H9 (cell line): ENCODE measurements at regions not wholly inside any gene's neighbourhood (a gene's known extent, or its start where the extent isn't known, plus 50 kb on each side); places are given as distances from the start of the nearest gene placed in this dataset.

Experiments
- DNase-seq: peaks from one replicate; pipeline ENCODE4 v3.0.0-alpha.2; 2017
- H2AFZ ChIP-seq: one replicate; pipeline ENCODE4 v1.6.1; 2013; ENCODE audit warnings: mild to moderate bottlenecking, low read length, control low read depth, moderate library complexity
- H2AK5ac ChIP-seq: 2 replicates; pipeline ENCODE4 v1.6.1; 2013; ENCODE audit warnings: low read length, control low read depth, mixed read lengths; ENCODE audit not compliant: insufficient read length
- H2BK120ac ChIP-seq: one replicate; pipeline ENCODE4 v1.6.1; 2013; ENCODE audit warnings: low read depth, mild to moderate bottlenecking, low read length, control low read depth, inconsistent platforms; ENCODE audit not compliant: poor library complexity, severe bottlenecking
- H2BK12ac ChIP-seq: 2 replicates; pipeline ENCODE4 v1.6.1; 2013; ENCODE audit warnings: low read length, control low read depth, mixed read lengths, low read depth; ENCODE audit not compliant: insufficient read length
- H2BK15ac ChIP-seq: 2 replicates; pipeline ENCODE4 v1.6.1; 2013; ENCODE audit warnings: low read depth, low read length, control low read depth
- H2BK20ac ChIP-seq: one replicate; pipeline ENCODE4 v1.6.1; 2013; ENCODE audit warnings: low read depth, mild to moderate bottlenecking, low read length, control low read depth, inconsistent platforms; ENCODE audit not compliant: poor library complexity, severe bottlenecking
- H2BK5ac ChIP-seq: 2 replicates; pipeline ENCODE4 v1.6.1; 2013; ENCODE audit warnings: low read length, control low read depth, mixed read lengths; ENCODE audit not compliant: insufficient read length
- H3K14ac ChIP-seq: 2 replicates; pipeline ENCODE4 v1.6.1; 2013; ENCODE audit warnings: low read length, control low read depth; ENCODE audit not compliant: insufficient read depth
- H3K18ac ChIP-seq: 2 replicates; pipeline ENCODE4 v1.6.1; 2013; ENCODE audit warnings: low read depth, mild to moderate bottlenecking, mixed read lengths, low read length, control low read depth; ENCODE audit not compliant: insufficient read length
- H3K23ac ChIP-seq: 2 replicates; pipeline ENCODE4 v1.6.1; 2013; ENCODE audit warnings: low read length, control low read depth, mixed read lengths, low read depth; ENCODE audit not compliant: insufficient read length
- H3K23me2 ChIP-seq: 2 replicates; pipeline ENCODE4 v1.6.1; 2013; ENCODE audit warnings: low read depth, mild to moderate bottlenecking, mixed read lengths, low read length, control low read depth; ENCODE audit not compliant: insufficient read length, poor library complexity, severe bottlenecking
- H3K27ac ChIP-seq: 2 replicates; pipeline ENCODE4 v1.5.1; 2013; ENCODE audit warnings: low read length, control low read depth, mixed read lengths, low read depth; ENCODE audit not compliant: insufficient read length
- H3K27me3 ChIP-seq: 2 replicates; pipeline ENCODE4 v1.6.1; 2013; ENCODE audit warnings: low read length, control low read depth, inconsistent platforms; ENCODE audit not compliant: insufficient read depth
- H3K4ac ChIP-seq: 2 replicates; pipeline ENCODE4 v1.6.1; 2013; ENCODE audit warnings: low read depth, mild to moderate bottlenecking, control low read depth, inconsistent platforms, low read length, moderate library complexity
- H3K4me1 ChIP-seq: 2 replicates; pipeline ENCODE4 v1.6.1; 2013; ENCODE audit warnings: low read length, control low read depth, inconsistent platforms; ENCODE audit not compliant: insufficient read depth
- H3K4me2 ChIP-seq: 2 replicates; pipeline ENCODE4 v1.6.1; 2013; ENCODE audit warnings: low read length, control low read depth, mixed read lengths; ENCODE audit not compliant: insufficient read length, insufficient read depth
- H3K56ac ChIP-seq: 2 replicates; pipeline ENCODE4 v1.6.1; 2013; ENCODE audit warnings: low read depth, mild to moderate bottlenecking, mixed read lengths, low read length, control low read depth; ENCODE audit not compliant: insufficient read length
- H3K79me1 ChIP-seq: 2 replicates; pipeline ENCODE4 v1.6.1; 2013; ENCODE audit warnings: low read depth, mild to moderate bottlenecking, moderate library complexity, low read length, control low read depth, inconsistent platforms; ENCODE audit not compliant: insufficient read depth, poor library complexity, severe bottlenecking
- H3K79me2 ChIP-seq: 2 replicates; pipeline ENCODE4 v1.6.1; 2013; ENCODE audit warnings: low read length, control low read depth, inconsistent platforms; ENCODE audit not compliant: insufficient read depth
- H3K9ac ChIP-seq: 2 replicates; pipeline ENCODE4 v1.6.1; 2013; ENCODE audit warnings: low read length, control low read depth, mixed read lengths; ENCODE audit not compliant: insufficient read length; ENCODE audit errors: extremely low read depth
- H3K9me3 ChIP-seq: one replicate; pipeline ENCODE4 v1.6.1; 2013; ENCODE audit warnings: low read depth, low read length, inconsistent platforms; ENCODE audit not compliant: control insufficient read depth
- H3T11ph ChIP-seq: one replicate; pipeline ENCODE4 v1.6.1; 2013; ENCODE audit warnings: mild to moderate bottlenecking, low read length, control low read depth, inconsistent platforms
- H4K20me1 ChIP-seq: one replicate; pipeline ENCODE4 v1.6.1; 2013; ENCODE audit not compliant: control insufficient read depth, insufficient read length, insufficient read depth
- H4K5ac ChIP-seq: 2 replicates; pipeline ENCODE4 v1.6.1; 2013; ENCODE audit warnings: low read depth, mild to moderate bottlenecking, mixed read lengths, low read length, control low read depth; ENCODE audit not compliant: insufficient read length
- H4K8ac ChIP-seq: replicated peaks from 2 replicates; pipeline ENCODE4 v1.6.1; 2013; ENCODE audit warnings: low read length, control low read depth, mixed read lengths, low read depth; ENCODE audit not compliant: insufficient read length
- H4K91ac ChIP-seq: 2 replicates; pipeline ENCODE4 v1.6.1; 2013; ENCODE audit warnings: low read depth, mild to moderate bottlenecking, moderate library complexity, mixed read lengths, low read length, control low read depth; ENCODE audit not compliant: insufficient read length
- H3K27ac Mint-ChIP-seq, 3 experiments: 2 replicates in 2 of 3; 3 replicates in 1 of 3; pipeline ENCODE4 v1.8.0; 2020 to 2021; ENCODE audit warnings: mixed read lengths in 3 of 3, mild to moderate bottlenecking in 1 of 3, moderate library complexity in 1 of 3
- H3K27me3 Mint-ChIP-seq: 2 replicates; pipeline ENCODE4 v1.8.0; 2021; ENCODE audit warnings: low read depth, mild to moderate bottlenecking, moderate library complexity, mixed read lengths
- H3K36me3 Mint-ChIP-seq, 3 experiments: 2 replicates in 2 of 3; 3 replicates in 1 of 3; pipeline ENCODE4 v1.8.0; 2020 to 2021; ENCODE audit warnings: low read depth in 3 of 3, mixed read lengths in 3 of 3; ENCODE audit not compliant: insufficient read depth in 1 of 3
- H3K4me1 Mint-ChIP-seq, 2 experiments: 2 replicates each; pipeline ENCODE4 v1.8.0; 2020; ENCODE audit warnings: mixed read lengths in 2 of 2
- H3K4me3 Mint-ChIP-seq, 2 experiments: 2 replicates in 1 of 2; 3 replicates in 1 of 2; pipeline ENCODE4 v1.8.0; 2020 to 2021; ENCODE audit warnings: mild to moderate bottlenecking in 2 of 2, mixed read lengths in 2 of 2, moderate library complexity in 1 of 2
- H3K9me3 Mint-ChIP-seq, 2 experiments: 2 replicates in 1 of 2; 3 replicates in 1 of 2; pipeline ENCODE4 v1.8.0; 2020; ENCODE audit warnings: mild to moderate bottlenecking in 2 of 2, mixed read lengths in 2 of 2, moderate library complexity in 1 of 2
- CTCF ChIP-seq: fragments of 200-600 bp; sonication (generic); conservative IDR thresholded peaks from 3 replicates; pipeline ENCODE4 v1.8.0; 2021; ENCODE audit warnings: antibody characterized with exemption, mild to moderate bottlenecking

GRCh38 chr21:27213303-27213702 lies 246.4 kb upstream of the ADAMTS5 start:
- Histone ChIP-seq H4K8ac (no peak overlapping the region), H3K4me1 (no peaks in the 10 kb centered on the region), H3K23ac (no peak overlapping the region), H3K18ac (no peak overlapping the region), H3K9ac (no peak overlapping the region), H3K27ac (no peak overlapping the region), H3K4me2 (no peak overlapping the region), H2BK20ac (no peak overlapping the region), H3K4ac (no peak overlapping the region), H4K5ac (no peak overlapping the region), H3K79me2 (no peaks in the 10 kb centered on the region), H4K91ac (no peak overlapping the region), H2AK5ac (no peak overlapping the region), H2BK12ac (no peak overlapping the region), H3K56ac (no peak overlapping the region), H2BK120ac (no peak overlapping the region), H3T11ph (no peak overlapping the region), H2BK15ac (no peak overlapping the region), H3K27me3 (no peaks in the 10 kb centered on the region), H3K14ac (no peak overlapping the region), H3K23me2 (no peaks in the 10 kb centered on the region), H2BK5ac (no peak overlapping the region), H3K9me3 (no peaks in the 10 kb centered on the region), H4K20me1 (no peaks in the 10 kb centered on the region), H2AFZ (no peak overlapping the region), H3K79me1 (no peaks in the 10 kb centered on the region)
- peak; percentile 68 for TF ChIP-seq CTCF
- DNase-seq = no peak
- H3K36me3 Mint-ChIP-seq = peaks cover 5 to 10% (median 5%) of the 10 kb centered on the region in 3 experiments
- H3K27me3 Mint-ChIP-seq = no peaks in the 10 kb centered on the region; the same call in 1 of the 2 replicates
- H3K4me3 Mint-ChIP-seq = no peak overlapping the region
- peaks cover 6 to 10% of the 10 kb centered on the region in 2 experiments for H3K4me1 Mint-ChIP-seq
- H3K27ac Mint-ChIP-seq = no peak overlapping the region
- peaks cover 5% of the 10 kb centered on the region in 2 experiments for H3K9me3 Mint-ChIP-seq
